ENCODE measurements at regions not wholly inside any gene's neighbourhood (a gene's known extent, or its start where the extent isn't known, plus 50 kb on each side); places are given as distances from the start of the nearest gene placed in this dataset.

DNA sequence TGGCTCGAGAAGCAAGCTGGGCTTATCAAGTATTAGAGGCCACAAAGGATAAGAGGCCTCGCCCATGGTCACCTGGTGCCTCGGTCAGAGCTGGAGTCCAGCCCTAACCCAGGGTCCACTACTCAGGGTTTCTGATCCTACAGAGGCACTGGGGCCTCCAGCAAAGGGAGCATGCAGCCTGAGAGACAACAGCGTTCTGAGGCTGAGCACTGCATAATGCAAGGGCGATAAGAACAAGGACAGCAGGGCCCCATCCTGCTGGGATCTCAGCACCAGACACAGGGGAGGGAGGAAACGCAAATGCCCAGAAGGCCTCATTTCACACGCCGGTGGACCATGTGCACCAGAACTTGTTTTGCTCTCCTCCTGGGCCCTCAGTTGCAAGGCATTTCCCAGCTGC is 63.0 kb downstream of the C5orf15 start:
- intact Hi-C loops (cut with DNase I): no loop called here
- no peak for ATAC-seq (ENCODE audit: poor library complexity)
- DNase-seq: no peak

DNA sequence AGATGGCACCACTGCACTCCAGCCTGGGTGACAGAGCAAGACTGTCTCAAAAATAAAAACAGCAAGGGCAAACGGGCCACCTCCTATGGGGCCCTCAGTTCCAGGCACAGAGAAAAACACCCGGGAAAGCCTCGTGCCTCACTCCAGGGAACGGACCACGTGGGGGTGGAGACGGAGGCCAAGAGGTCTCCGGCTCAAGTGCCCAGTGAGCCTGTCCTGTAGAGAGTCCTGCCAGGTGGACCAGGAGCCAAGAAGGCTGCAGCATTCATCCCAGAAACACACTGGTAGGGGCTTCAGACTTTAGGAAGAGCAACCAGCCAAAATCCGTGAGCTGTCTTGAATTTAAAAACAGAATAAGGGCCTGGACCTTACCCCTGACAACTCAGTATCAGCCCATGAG is 63.8 kb downstream of the C5orf15 start:
- intact Hi-C loops (cut with DNase I): no loop called here

DNA sequence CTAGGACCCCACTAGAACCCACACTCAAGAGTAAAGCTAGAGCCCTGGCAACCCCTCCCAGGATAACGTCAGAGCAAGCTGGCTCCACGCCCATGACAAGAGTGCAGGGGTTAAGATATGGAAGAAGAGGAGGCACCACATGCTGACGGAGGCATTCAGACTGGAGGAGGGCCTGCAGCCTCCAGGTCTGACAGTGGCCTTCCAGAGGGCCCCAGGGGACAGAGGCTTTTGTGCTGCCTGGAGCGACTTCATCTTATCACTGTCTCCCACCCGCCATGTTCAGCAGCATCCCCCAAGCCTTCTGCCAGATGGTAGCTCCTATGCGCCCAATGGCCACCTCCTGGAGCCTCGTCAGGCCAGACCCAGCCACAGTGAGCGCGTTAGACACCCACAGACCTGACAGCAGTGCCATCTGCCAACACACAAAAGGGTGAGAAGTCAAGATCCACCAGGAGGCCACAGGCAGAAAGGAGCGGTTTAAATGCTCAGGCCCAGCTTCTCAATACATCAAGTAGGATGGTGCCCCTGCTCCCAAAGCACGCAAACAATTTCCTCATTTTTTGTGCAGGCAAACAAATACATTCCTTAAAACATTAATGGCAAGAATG is 65.8 kb downstream of the C5orf15 start:
- intact Hi-C loops (cut with DNase I): no loop called here
- no peak for DNase-seq
- ATAC-seq (ENCODE audit: poor library complexity): no peak

More for the DNA sequence above, 63.8 kb downstream of the C5orf15 start:
- no peak for DNase-seq
- no peak for ATAC-seq (ENCODE audit: poor library complexity)

DNA sequence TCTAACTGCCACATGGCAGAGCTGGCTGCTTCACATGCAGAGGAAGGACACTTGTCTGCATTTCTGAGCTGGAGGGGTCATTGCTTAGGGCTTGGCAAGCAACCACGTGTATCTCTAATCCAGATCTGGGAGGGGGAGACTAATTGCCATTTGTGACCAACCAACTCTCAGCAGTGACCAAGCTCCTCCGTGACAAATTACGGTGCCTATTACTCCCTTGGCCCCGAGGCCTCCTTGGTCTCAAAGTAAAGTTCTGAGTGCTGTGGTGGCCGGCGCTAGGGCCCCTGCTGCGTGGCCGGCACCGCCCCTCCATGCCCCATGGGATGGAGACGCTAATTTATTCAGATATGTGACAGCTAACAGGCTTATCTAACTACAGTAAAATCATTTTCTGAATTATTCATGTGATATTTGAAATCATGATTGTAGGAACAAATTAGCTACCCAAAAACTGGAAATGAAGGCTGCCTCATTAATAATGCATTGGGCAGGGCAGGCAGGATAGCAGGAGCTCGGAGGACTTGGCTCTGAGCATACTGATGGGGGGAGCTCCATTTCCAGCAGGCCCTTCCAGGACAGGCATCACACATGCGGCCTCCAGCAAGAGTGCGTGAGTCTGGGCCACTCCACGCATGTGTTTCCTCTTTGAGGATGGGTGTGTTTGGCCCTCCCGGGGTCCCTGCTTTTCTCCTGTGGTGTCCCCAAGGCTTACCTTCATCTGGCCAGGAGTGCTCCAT is 67.7 kb downstream of the C5orf15 start:
- ATAC-seq (ENCODE audit: poor library complexity) (no peak), DNase-seq (no peak)
- intact Hi-C loops (cut with DNase I): no loop called here

DNA sequence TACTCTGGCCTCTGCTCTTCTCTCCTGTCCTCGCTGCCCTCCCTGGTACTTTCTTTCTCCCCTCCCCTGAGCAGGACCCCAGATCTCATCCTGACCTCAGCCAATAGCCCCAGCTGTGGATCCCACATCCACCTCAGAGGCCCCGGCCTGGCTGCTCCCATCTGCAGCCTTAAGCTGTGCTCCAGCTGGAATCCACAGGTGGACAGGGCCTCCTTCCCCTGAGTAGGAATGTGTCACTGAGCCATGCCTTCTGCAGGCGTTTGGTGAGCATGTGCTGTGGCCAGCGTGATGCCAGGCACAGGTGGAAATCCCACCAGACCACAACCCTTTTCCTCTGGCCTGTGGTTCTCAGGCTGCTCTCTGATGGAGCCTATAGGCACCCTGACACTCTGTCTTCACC is 68.9 kb downstream of the C5orf15 start:
- ATAC-seq (ENCODE audit: poor library complexity) (no peak), DNase-seq (no peak)
- intact Hi-C loops (cut with DNase I): no loop called here

DNA sequence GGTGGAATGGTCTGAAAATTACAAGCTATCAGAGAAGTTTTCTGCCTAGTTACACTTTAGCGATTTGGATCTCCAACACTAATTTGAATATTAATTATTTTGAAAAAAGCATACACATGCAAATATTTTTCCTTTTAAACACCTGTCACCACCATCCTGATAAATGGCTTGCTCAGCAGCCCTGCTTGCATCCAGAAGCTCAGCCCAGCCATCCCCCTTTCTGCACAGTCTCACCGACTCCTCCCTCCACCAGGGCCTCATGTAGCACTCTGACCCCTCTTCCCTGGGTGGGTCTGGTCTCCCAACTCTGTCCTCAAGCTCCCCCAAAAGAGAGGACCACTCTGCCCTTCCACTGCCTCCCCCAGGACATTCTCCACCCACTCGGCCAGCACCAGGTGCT is 70.0 kb downstream of the C5orf15 start:
- ATAC-seq (ENCODE audit: poor library complexity): no peak
- intact Hi-C loops (cut with DNase I): no loop called here
- no peak for DNase-seq

DNA sequence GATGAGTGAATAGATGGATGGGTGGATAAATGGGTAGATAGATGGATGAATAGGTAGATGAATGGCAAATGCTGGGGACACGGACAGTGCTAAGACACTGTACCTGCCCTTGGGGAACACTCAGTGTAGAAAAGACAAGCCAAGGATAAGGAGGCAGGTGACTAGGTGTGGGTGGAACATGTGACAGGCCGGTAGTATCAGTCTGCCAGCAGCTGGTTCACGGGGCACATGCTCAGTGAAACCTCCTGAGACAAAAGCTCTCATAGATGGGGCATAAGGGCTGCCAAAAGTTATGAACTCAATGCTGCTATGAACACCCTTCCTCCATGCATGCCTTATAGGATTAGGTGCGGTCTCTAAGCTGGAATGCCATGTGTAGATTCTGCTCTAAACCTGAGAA is 71.0 kb downstream of the C5orf15 start:
- ATAC-seq (ENCODE audit: poor library complexity): no peak
- intact Hi-C loops (cut with DNase I): no loop called here
- no peak for DNase-seq

DNA sequence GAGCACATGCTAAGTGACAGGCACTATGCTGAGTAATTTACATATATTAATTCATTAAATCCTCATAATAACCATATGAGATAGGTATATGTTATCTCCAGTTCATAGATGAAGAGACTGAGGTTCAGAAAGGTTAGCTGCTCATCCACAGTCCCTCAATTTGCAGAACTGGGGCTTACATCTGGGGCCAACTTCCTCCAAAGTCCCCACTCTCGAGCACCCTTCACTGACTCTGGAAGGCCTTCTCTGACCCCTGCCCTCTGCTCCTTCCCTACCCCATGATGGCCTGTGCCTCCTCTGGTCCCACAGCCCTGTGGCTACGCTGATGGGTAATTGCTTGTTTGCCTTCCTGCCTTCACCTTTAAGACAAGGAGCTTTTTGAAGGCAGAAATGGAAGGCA is 71.6 kb downstream of the C5orf15 start:
- ATAC-seq (ENCODE audit: poor library complexity) (no peak), DNase-seq (no peak)
- intact Hi-C loops (cut with DNase I): no loop called here

DNA sequence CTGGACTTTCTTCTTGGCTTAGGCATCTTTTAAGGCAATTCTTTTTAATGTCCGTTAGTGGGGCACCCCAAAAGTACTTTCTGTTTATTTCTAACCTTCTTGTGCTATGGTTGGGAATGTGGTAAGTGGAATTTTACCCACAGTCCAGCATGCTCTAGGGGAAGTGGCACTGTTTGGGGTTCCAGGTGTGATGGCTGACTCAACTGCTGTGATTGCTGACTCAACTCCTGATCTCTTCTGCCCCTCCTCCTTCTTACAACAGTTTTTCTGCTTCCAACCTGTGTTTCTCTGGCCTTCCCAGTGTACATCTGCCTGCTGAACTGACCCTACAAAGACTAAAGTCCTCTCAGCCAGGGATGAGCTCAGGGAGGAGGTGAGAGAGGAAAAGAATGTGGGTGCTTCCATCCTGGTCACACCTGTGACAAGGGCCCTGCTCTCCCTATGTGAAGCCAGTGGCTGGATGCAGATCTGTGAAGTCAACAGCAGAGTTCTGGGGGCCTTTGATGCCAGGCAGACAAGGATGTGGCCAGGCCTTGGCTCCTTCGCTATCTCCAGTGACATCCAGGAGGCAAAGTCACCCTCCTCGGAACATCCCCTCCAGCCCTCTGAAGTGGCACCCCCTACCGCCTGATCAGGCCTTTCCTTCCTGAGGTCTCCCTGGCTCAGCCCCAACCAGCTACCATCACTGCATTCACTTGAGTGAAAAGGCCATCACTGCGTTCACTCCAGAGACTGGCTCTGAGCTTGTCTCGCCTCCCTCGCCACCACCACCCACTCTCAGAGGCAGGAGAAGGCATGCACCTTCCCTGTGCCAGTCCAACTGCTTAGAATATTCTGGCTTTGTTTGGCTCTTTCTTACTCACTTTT is 72.2 kb downstream of the C5orf15 start:
- intact Hi-C loops (cut with DNase I): no loop called here
- ATAC-seq (ENCODE audit: poor library complexity) (no peak), DNase-seq (no peak)

DNA sequence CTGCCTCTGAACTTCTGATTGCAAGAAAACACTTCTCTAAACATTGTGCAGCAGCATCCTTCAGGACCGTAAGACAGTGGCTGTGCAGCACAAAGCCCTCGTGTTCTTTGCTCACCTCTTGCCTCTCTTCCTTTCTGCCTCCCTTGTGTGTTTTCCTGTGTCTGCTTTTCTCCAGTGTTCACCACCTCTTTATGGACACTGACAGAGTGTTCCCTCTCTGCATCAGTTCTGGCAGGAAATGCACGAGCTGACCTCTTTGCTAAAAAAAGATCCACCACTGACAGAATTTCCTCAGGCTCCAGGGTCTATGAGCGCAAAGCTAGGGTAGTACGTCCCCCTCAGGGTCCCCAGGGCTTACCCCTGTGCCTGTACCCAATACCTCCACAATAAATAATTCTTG is 74.3 kb downstream of the C5orf15 start:
- intact Hi-C loops (cut with DNase I): no loop called here
- peak; percentile 90 for ATAC-seq (ENCODE audit: poor library complexity)
- no peak for DNase-seq

DNA sequence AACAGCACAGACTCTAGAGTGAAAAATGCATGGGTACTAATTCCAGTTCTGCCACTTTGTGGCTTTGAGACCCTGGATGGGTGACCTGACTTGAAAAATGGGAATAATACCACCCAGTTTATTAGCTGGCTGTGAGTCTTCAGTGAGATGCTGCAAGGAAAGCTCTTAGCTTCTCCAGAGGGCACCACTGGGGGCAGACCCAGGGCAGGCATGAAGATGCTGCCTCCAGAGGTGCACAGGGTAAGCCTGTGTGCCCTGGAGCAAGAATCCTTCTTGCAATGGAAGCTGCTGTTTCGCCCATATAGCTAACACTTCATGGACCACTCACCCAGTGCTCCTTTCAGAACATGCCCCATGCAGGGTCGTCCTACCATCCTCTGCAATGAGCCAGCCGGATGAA is 75.7 kb downstream of the C5orf15 start:
- no peak for ATAC-seq (ENCODE audit: poor library complexity)
- DNase-seq: no peak
- intact Hi-C loops (cut with DNase I): no loop called here

DNA sequence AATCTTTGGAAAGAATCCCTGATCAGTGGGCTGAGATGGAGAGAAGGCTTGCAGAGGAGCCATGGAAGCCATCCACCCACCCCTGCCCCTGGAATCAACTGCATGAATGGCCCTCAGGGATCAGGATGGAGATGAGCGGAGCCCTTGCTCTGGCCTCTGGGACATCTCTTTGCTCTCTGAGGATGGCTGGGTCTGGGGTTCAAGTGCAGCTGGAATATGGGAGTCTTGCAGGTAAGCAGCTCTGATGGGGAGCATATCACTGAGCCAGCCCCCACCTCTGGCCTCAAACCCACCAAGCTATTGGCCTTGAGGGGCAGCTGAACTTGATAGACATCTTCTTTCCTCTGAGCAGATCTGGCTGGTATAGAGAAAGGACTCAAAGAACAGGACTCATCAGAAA is 76.1 kb downstream of the C5orf15 start:
- DNase-seq: no peak
- intact Hi-C loops (cut with DNase I): no loop called here
- ATAC-seq (ENCODE audit: poor library complexity): no peak

DNA sequence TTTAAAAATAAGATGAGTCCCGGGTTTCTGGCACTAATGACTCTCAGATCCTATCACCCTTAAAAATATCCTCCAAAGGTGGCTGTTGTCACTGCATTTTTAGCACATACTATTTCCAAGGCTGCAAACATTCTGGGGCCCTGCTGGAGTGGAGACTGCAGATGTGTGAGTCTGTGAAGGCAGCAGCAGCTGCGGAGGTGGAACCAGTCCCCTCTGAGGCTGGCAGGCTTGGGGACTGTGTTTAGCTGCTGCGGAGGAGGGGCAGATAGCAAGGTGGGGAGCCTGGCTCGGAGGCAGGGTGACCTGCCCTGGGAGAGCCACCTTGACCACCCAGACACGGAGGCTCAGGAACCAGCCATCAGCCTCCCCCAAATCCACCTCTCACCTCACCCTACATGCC is 77.0 kb downstream of the C5orf15 start:
- intact Hi-C loops (cut with DNase I): no loop called here
- no peak for DNase-seq
- ATAC-seq (ENCODE audit: poor library complexity): no peak

DNA sequence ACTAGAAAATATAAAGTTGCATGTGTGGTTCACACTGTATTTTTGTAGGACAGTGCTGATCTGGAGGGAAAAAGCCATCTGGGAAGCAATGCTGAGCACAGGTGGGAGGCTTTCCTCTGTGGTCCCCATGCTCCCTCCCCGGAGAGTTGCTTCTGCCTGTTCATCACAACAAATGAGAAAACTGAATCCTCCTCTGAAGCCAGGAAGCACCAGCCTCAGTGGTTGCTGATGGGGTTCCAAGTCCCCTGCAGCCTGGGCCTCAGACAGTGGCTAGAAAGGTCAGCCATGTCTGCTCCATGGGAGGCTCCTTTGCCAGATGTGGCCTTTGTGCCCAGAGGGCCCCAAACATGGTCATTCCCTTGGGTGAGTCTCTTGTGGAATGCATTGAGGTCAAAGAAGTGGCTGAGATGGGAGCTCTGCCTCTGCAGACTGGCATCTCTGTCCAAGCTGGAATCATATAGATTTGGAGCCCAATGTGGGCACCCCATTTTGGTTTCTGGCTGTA is 77.6 kb downstream of the C5orf15 start:
- ATAC-seq (ENCODE audit: poor library complexity) (no peak), DNase-seq (no peak)
- intact Hi-C loops (cut with DNase I): no loop called here

DNA sequence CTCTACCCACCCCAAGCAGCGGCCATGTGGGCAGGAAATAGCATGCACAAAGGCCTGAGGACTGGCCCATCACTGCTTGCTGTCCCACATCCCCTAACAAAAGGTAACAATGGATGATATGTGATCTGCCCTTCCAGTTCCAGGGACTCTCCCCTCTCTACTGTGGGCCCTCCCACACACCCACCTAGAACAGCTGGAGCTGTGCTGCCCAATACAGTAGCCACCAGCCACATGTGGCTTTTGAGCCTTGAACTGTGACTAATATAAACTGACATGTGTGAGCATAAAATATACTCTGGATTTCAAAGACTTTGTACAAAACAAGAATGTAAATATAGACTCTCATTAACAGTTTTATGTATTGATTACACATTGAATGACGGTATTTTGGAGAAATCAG is 78.1 kb downstream of the C5orf15 start:
- ATAC-seq (ENCODE audit: poor library complexity) (no peak), DNase-seq (no peak)
- intact Hi-C loops (cut with DNase I): no loop called here

DNA sequence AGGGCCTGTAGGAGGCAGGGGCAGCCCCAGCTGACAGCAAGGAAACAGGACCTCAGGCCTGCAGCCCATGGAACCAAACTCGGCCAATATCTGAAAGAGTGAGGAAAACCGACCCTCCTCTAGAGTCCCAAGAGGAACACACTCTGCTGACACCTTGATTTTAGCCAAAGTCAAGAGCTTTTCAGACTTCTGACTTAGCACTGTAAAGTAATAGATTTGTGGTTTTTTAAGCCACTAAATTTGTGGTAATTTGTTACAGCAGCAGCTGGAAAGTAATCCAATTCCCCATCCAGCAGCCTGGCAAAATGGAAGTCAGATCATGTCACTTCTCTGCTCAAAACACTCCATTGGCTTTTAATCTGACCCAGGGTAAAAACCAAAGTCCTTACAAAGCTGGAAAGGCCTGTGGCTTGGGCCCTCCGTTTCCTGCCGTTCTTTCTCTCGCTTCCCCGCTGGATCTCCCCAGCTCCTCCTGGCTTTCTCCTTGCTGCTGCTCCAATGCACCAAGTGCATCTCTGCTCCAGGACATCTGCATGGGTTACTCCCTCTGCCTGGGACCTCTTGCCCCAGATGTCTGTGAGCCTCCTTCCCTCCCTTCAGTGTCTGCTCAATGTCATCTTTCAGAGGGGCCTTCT is 79.0 kb downstream of the C5orf15 start:
- ATAC-seq (ENCODE audit: poor library complexity) (no peak), DNase-seq (no peak)
- intact Hi-C loops (cut with DNase I): no loop called here

DNA sequence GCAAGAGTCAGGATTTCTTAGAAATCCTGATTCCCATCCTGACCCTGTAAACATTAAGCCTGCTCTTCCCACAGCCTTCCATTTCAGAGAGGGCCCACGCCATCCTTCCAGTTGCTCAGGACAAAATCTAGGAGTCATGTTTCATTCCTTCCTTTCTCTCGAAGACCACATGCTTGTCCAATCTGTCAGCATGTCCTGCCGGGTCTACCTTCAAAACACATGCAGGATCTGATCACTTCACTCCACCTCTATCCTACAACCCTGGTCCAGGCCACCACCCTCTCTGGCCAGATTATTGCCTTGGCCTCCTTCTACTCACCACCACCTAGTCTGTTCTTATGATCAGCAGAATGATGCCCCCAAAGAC is 79.8 kb downstream of the C5orf15 start:
- ATAC-seq (ENCODE audit: poor library complexity): no peak
- no peak for DNase-seq
- intact Hi-C loops (cut with DNase I): no loop called here

DNA sequence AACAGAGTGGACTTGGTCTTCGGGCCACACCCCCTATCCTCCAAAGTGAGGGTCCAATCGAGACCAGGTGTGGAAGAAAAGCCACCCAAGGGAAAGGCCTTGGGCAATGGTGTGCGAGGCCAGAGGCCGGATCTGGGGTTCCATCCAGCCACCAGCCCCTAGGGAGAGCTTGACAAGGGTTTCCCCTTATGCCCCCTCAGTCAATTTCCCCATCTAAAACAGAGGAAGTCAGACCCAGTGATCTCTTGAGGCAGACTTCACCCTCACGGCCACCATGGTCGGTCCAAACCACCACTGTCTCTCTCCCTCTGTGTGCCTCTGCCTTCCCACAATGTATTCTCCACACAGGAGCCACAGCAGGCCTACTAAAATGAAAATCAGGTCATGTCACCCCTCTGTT is 82.9 kb downstream of the C5orf15 start:
- no peak for ATAC-seq (ENCODE audit: poor library complexity)
- intact Hi-C loops (cut with DNase I): no loop called here
- DNase-seq: no peak

DNA sequence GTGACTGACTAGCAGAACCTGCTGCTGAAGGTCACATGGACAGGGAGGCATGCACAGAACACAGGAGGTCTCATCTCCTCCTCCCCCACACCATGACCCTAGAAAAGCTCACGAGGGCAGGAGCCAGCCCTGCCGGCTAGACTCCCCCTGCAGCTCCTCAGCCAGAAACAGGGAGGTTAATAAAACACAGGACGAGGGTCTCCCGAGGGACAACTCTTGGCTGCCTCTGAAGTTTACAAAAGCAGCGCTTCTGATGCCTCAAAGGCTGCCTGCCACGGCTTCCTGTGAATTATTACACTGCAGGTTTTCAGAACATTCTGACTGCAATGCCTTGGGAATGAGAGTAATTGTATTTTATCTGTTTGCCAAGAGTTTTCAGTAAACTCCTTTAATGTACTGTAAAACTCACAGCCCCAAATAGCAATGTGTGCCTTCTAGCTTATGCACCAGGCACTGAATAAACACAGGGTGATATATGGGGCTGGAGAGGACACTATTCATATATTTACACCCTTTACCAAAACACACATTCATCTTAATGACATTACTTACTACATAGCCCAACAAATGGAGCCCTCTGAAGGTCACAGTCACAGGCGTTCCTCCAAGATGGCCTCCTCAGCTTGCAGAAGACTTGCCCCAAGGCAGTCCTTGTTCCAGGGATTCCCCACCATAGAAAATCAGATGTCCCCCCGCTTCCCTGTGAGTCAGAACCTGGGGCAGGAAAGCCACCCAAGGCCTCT is 83.7 kb downstream of the C5orf15 start:
- no peak for DNase-seq
- intact Hi-C loops (cut with DNase I): no loop called here
- ATAC-seq (ENCODE audit: poor library complexity): no peak
